NCI-H1417 treated with DMSO at 0.1 percent for 48 hours (cell line): ENCODE measurements at regions not wholly inside any gene's neighbourhood (a gene's known extent, or its start where the extent isn't known, plus 50 kb on each side); places are given as distances from the start of the nearest gene placed in this dataset.
"Not testable (repeated sequence)": the region's sequence is repeated elsewhere in the genome, so short reads cannot be mapped to it uniquely, and the experiment has no call there.

ENCODE experiments used
- DNase-seq: peaks from one replicate; lab custom pipeline; 2025; lab: John Stamatoyannopoulos, UW

GRCh38 chr3:102906818-102907217 is 472.0 kb downstream of the ZPLD1 start:
- DNase-seq, result no peak

GRCh38 chr3:102909904-102910303 is 475.1 kb downstream of the ZPLD1 start:
- DNase-seq, result no peak

GRCh38 chr3:102916532-102916931 is 481.7 kb downstream of the ZPLD1 start:
- DNase-seq, result no peak

- no peak for DNase-seq
Observed at GRCh38 chr3:102926618-102927017, 491.8 kb downstream of the ZPLD1 start.

- DNase-seq, result no peak
Observed at GRCh38 chr3:102933377-102933776, 498.6 kb downstream of the ZPLD1 start.

- DNase-seq, result no peak
Observed at GRCh38 chr3:102936511-102937045, 501.8 kb downstream of the ZPLD1 start.

GRCh38 chr3:102941786-102942185 is 507.0 kb downstream of the ZPLD1 start:
- DNase-seq, result no peak

GRCh38 chr3:102946445-102946844 is 511.6 kb downstream of the ZPLD1 start:
- DNase-seq, result not testable (repeated sequence)

- no peak for DNase-seq
Observed at GRCh38 chr3:102972350-102972749, 537.5 kb downstream of the ZPLD1 start.

GRCh38 chr3:102974333-102974732 is 539.5 kb downstream of the ZPLD1 start:
- DNase-seq, result no peak

- no peak for DNase-seq
Observed at GRCh38 chr3:102979191-102979590, 544.4 kb downstream of the ZPLD1 start.

GRCh38 chr3:102979682-102980354 is 545.0 kb downstream of the ZPLD1 start:
- DNase-seq, result no peak

- DNase-seq, result no peak
Observed at GRCh38 chr3:102980355-102980696, 545.5 kb downstream of the ZPLD1 start.

- no peak for DNase-seq
Observed at GRCh38 chr3:103002425-103003176, 567.8 kb downstream of the ZPLD1 start.

GRCh38 chr3:103006526-103007183 is 571.8 kb downstream of the ZPLD1 start:
- no peak for DNase-seq

GRCh38 chr3:103009609-103010008 is 574.8 kb downstream of the ZPLD1 start:
- no peak for DNase-seq

GRCh38 chr3:103025880-103026279 is 591.1 kb downstream of the ZPLD1 start:
- DNase-seq, result no peak

- DNase-seq, result no peak
Observed at GRCh38 chr3:103033841-103034240, 599.0 kb downstream of the ZPLD1 start.

GRCh38 chr3:103047640-103048039 is 612.8 kb downstream of the ZPLD1 start:
- no peak for DNase-seq

- no peak for DNase-seq
Observed at GRCh38 chr3:103048068-103048722, 613.4 kb downstream of the ZPLD1 start.

GRCh38 chr3:103052236-103052830 is 617.5 kb downstream of the ZPLD1 start:
- DNase-seq, result no peak

GRCh38 chr3:103055021-103055520 is 620.3 kb downstream of the ZPLD1 start:
- no peak for DNase-seq
